ENCODE measurements at regions not wholly inside any gene's neighbourhood (a gene's known extent, or its start where the extent isn't known, plus 50 kb on each side); places are given as distances from the start of the nearest gene placed in this dataset.
A peak's percentile ranks its signal among the peaks of the same experiment; 100 is the strongest.

- TF ChIP-seq KLF8 (tag by site-specific recombination; IDR thresholded peaks at IDR 0.05) (no peak), ZNF221 (tag by site-specific recombination; IDR thresholded peaks at IDR 0.05; ENCODE audit: borderline replicate concordance) (no peak), ZSCAN30 (tag by site-specific recombination; IDR thresholded peaks at IDR 0.05) (0 out of 2 replicates have a peak, but pooled peaks have one; percentile 54), TCF7L2 (IDR thresholded peaks at IDR 0.05; ENCODE audit: borderline replicate concordance, low read depth, low read length) (no peak), ZIC2 (tag by site-specific recombination; IDR thresholded peaks at IDR 0.05) (peak; percentile 85)
These were observed 188.4 kb upstream of the ELL2 start (continued) for GRCh38 chr5:96150007-96150406.

- Histone ChIP-seq H3K36me3 (ENCODE audit: control insufficient read depth in 2 of 2, insufficient read depth in 1 of 2, low read length in 2 of 2) (no peaks in the 10 kb centered on the region), H3K4me1 (ENCODE audit: control insufficient read depth, insufficient read depth, low read length) (peaks cover 15% of the 10 kb centered on the region), H3K9me3 (ENCODE audit: control insufficient read depth, insufficient read depth, low read depth, low read length) (no peaks in the 10 kb centered on the region), H3K27ac (ENCODE audit: extremely low read depth, low read depth, low read length) (no peak overlapping the region), H3K4me3 (ENCODE audit: low read depth, low read length) (no peak overlapping the region)
- ChIA-PET POLR2A (interaction anchor here (1.5 kb wide), 1 partner anchor 187 kb away, joined by 3 read pairs; no protein-coding TSS in a partner anchor), CTCF (interaction anchor here (0.7 to 1.2 kb wide), 2 partner anchors 21 to 78 kb away, joined by 5 to 6 read pairs; no protein-coding TSS in a partner anchor)
- TF ChIP-seq ZNF596 (tag by site-specific recombination; IDR thresholded peaks at IDR 0.05) = no peak
- no peak for TF ChIP-seq ZNF837 (tag by site-specific recombination; IDR thresholded peaks at IDR 0.05)
- no peak for TF ChIP-seq ZNF785 (tag by site-specific recombination; IDR thresholded peaks at IDR 0.05)
- no peak for TF ChIP-seq ZNF16 (tag by site-specific recombination; IDR thresholded peaks at IDR 0.05; ENCODE audit: low read depth)
- TF ChIP-seq BCL6B (tag by site-specific recombination; IDR thresholded peaks at IDR 0.05) = no peak
- no peak for TF ChIP-seq PBX3 (CRISPR knock-in tag; IDR thresholded peaks at IDR 0.05)
- TF ChIP-seq ZNF658 (tag by site-specific recombination; IDR thresholded peaks at IDR 0.05) = no peak
- TF ChIP-seq HOXA7 (CRISPR knock-in tag; IDR thresholded peaks at IDR 0.05; ENCODE audit: borderline replicate concordance) = no peak
- no peak for TF ChIP-seq SP3 (tag by site-specific recombination; IDR thresholded peaks at IDR 0.05)
- no peak for TF ChIP-seq ZNF140 (tag by site-specific recombination; IDR thresholded peaks at IDR 0.05)
- no peak for TF ChIP-seq EGR2 (tag by site-specific recombination; IDR thresholded peaks at IDR 0.05; ENCODE audit: low read depth)
- TF ChIP-seq ZNF501 (tag by site-specific recombination; IDR thresholded peaks at IDR 0.05) = no peak
- TF ChIP-seq ZBTB6 (tag by site-specific recombination; IDR thresholded peaks at IDR 0.05) = no peak
- TF ChIP-seq ZBTB8A (tag by site-specific recombination; IDR thresholded peaks at IDR 0.05) = no peak
- TF ChIP-seq ZNF449 (tag by site-specific recombination; IDR thresholded peaks at IDR 0.05) = no peak
- TF ChIP-seq ZNF704 (tag by site-specific recombination; IDR thresholded peaks at IDR 0.05) = no peak
These were observed 187.9 kb upstream of the ELL2 start for GRCh38 chr5:96149546-96149945.
